ENCODE measurements at regions not wholly inside any gene's neighbourhood (a gene's known extent, or its start where the extent isn't known, plus 50 kb on each side); places are given as distances from the start of the nearest gene placed in this dataset.

- no peak for TF ChIP-seq CTCF (IDR thresholded peaks at IDR 0.05; ENCODE audit: low read length)
- no peak for TF ChIP-seq EZH2 (optimal IDR thresholded peaks at IDR 0.05; ENCODE audit: low read depth, low read length)
These were observed 108.4 kb upstream of the BMP2K start for GRCh38 chr4:78667764-78668163.
